HepG2 (cell line): ENCODE measurements at regions not wholly inside any gene's neighbourhood (a gene's known extent, or its start where the extent isn't known, plus 50 kb on each side); places are given as distances from the start of the nearest gene placed in this dataset.

Experiments
- ATAC-seq: fragments of 200-7000 bp; cut with Tn5 transposase; 3 replicates; pipeline ENCODE4 v1.9.1; 2020; ENCODE audit warnings: mild to moderate bottlenecking, moderate library complexity
- BruUV-seq: library from RNA; stranded (reverse); fragments of 400-500 nt; replicated peaks from 2 replicates; lab custom pipeline; 2021; lab: Mats Ljungman, UMichigan
- CTCF ChIA-PET: fragments of 300-600 bp; formaldehyde crosslinking; extraction: SDS; loops from one replicate; lab custom pipeline; 2021; ENCODE audit warnings: low total read pairs, inconsistent platforms, low intra/inter-chr PET ratio; lab: Yijun Ruan, JAX
- POLR2A ChIA-PET: fragments of 350-600 bp; sonication (Branson Sonifier 250); formaldehyde crosslinking; loops from one replicate; lab custom pipeline; 2020; ENCODE audit warnings: antibody characterized with exemption, inconsistent platforms; lab: Yijun Ruan, JAX
- DNase-seq: peaks from one replicate; pipeline ENCODE4 v3.0.0-alpha.2; 2015; ENCODE audit warnings: low spot score
- FAIRE-seq: peaks from 3 replicates; lab custom pipeline; 2011; peaks lifted over from hg19 to GRCh38; lab: Jason Lieb, UNC
- H2AFZ ChIP-seq: one replicate; pipeline ENCODE4 v1.6.1; 2011; ENCODE audit warnings: low read length, inconsistent platforms
- H3K27ac ChIP-seq: fragments of 300-600 bp; 3 replicates; pipeline ENCODE4 v1.8.0; 2011; ENCODE audit warnings: mixed run types, mild to moderate bottlenecking, mixed read lengths, low read length, inconsistent platforms; ENCODE audit not compliant: insufficient read depth; ENCODE audit errors: extremely low read length
- H3K27me3 ChIP-seq, 2 experiments: fragments of 200-600 bp in 1 of 2; 2 replicates in 1 of 2; 3 replicates in 1 of 2; pipeline versions ENCODE4 v1.6.0 to v1.8.0; 2011; ENCODE audit warnings: low read length in 2 of 2, mild to moderate bottlenecking in 2 of 2, moderate library complexity in 2 of 2, inconsistent platforms in 1 of 2; ENCODE audit not compliant: insufficient read depth in 2 of 2, control insufficient read depth in 1 of 2
- H3K36me3 ChIP-seq, 2 experiments: fragments of 200-600 bp in 1 of 2; replicated peaks in 1 of 2; 2 replicates in 1 of 2; 3 replicates in 1 of 2; pipeline versions ENCODE4 v1.5.1 to v1.8.0; 2011; ENCODE audit warnings: low read length in 2 of 2, inconsistent platforms in 1 of 2; ENCODE audit not compliant: insufficient read depth in 2 of 2, control insufficient read depth in 1 of 2
- H3K4me1 ChIP-seq: 2 replicates; pipeline ENCODE4 v1.5.1; 2012; ENCODE audit warnings: low read length, inconsistent platforms; ENCODE audit not compliant: insufficient read depth
- H3K4me2 ChIP-seq: 2 replicates; pipeline ENCODE4 v1.6.0; 2011; ENCODE audit warnings: low read depth, low read length, inconsistent platforms
- H3K4me3 ChIP-seq, 3 experiments: fragments of 200-600 bp in 1 of 3; sonication (generic), shearing (Covaris generic) in 1 of 3; replicated peaks in 1 of 3; 2 replicates each; pipeline ENCODE4 v1.5.1; 2011 to 2016; ENCODE audit warnings: low read length in 3 of 3, inconsistent platforms in 2 of 3, low read depth in 2 of 3, mild to moderate bottlenecking in 2 of 3, control low read depth in 1 of 3, mixed read lengths in 1 of 3; ENCODE audit not compliant: insufficient read depth in 1 of 3
- H3K79me2 ChIP-seq: one replicate; pipeline ENCODE4 v1.6.1; 2011; ENCODE audit warnings: low read length, inconsistent platforms; ENCODE audit not compliant: insufficient read depth
- H3K9ac ChIP-seq: 2 replicates; pipeline ENCODE4 v1.6.0; 2011; ENCODE audit warnings: mild to moderate bottlenecking, low read depth, low read length, inconsistent platforms; ENCODE audit not compliant: insufficient read depth
- H3K9me3 ChIP-seq: 2 replicates; pipeline ENCODE4 v1.5.1; 2012; ENCODE audit warnings: mild to moderate bottlenecking, low read length
- H4K20me1 ChIP-seq: 2 replicates; pipeline ENCODE4 v1.6.0; 2011; ENCODE audit warnings: inconsistent platforms, mild to moderate bottlenecking, low read length, moderate library complexity; ENCODE audit not compliant: insufficient read depth
- ARNT2 ChIP-seq: sonication (generic); formaldehyde crosslinking; IDR thresholded peaks from 2 replicates; pipeline ENCODE4 v1.8.0; 2022; ENCODE audit warnings: mild to moderate bottlenecking, low read depth, missing genetic modification reagents, moderate library complexity
- CREB3 ChIP-seq: sonication (generic); formaldehyde crosslinking; IDR thresholded peaks from 2 replicates; pipeline ENCODE4 v1.5.0; 2020; ENCODE audit warnings: missing genetic modification reagents
- CSRNP1 ChIP-seq: sonication (generic); formaldehyde crosslinking; IDR thresholded peaks from 2 replicates; pipeline ENCODE4 v1.8.1; 2023; ENCODE audit warnings: mild to moderate bottlenecking, missing genetic modification reagents
- FOXC1 ChIP-seq: sonication (generic); formaldehyde crosslinking; IDR thresholded peaks from 2 replicates; pipeline ENCODE4 v1.8.0; 2022; ENCODE audit warnings: mild to moderate bottlenecking, missing genetic modification reagents, borderline replicate concordance
- GTF3A ChIP-seq: sonication (generic); formaldehyde crosslinking; conservative IDR thresholded peaks from 2 replicates; pipeline ENCODE4 v1.4.0; 2020; ENCODE audit warnings: mild to moderate bottlenecking, missing genetic modification reagents
- IKZF4 ChIP-seq: sonication (generic); formaldehyde crosslinking; IDR thresholded peaks from 2 replicates; pipeline ENCODE4 v1.5.1; 2020; ENCODE audit warnings: borderline replicate concordance, mild to moderate bottlenecking, low read depth, missing genetic modification reagents; ENCODE audit errors: not compliant biosample characterization
- SAP130 ChIP-seq: IDR thresholded peaks from 2 replicates; pipeline ENCODE4 v1.6.1; 2016; ENCODE audit warnings: low read depth
- SP1 ChIP-seq, 2 experiments: fragments of 450-650 bp in 1 of 2; sonication (generic) in 1 of 2; formaldehyde crosslinking in 1 of 2; IDR thresholded peaks; 2 replicates each; pipeline versions ENCODE4 v1.4.0 to v1.6.1; 2016 to 2020; ENCODE audit warnings: missing genetic modification reagents in 1 of 2
- XBP1 ChIP-seq: sonication (generic); formaldehyde crosslinking; IDR thresholded peaks from 2 replicates; pipeline ENCODE4 v1.5.0; 2020; ENCODE audit warnings: missing genetic modification reagents
- ZNF333 ChIP-seq: sonication (generic); formaldehyde crosslinking; IDR thresholded peaks from 2 replicates; pipeline ENCODE4 v1.4.0; 2020; ENCODE audit warnings: mild to moderate bottlenecking, missing genetic modification reagents, borderline replicate concordance
- ZNF567 ChIP-seq: sonication (generic); formaldehyde crosslinking; IDR thresholded peaks from 2 replicates; pipeline ENCODE4 v1.8.1; 2023; ENCODE audit warnings: mild to moderate bottlenecking, missing genetic modification reagents, borderline replicate concordance
- ZNF691 ChIP-seq: sonication (generic); formaldehyde crosslinking; IDR thresholded peaks from 2 replicates; pipeline ENCODE4 v1.4.0; 2020; ENCODE audit warnings: missing genetic modification reagents, low read depth, mild to moderate bottlenecking, borderline replicate concordance
- ZXDC ChIP-seq: sonication (generic); formaldehyde crosslinking; IDR thresholded peaks from 2 replicates; pipeline ENCODE4 v1.5.0; 2020; ENCODE audit warnings: mild to moderate bottlenecking, missing genetic modification reagents
- WGBS: methylation state at CpG from one replicate; pipeline ENCODE4 v1.1.6; 2017; ENCODE audit warnings: low lambda C conversion rate; 5-methylcytosine and 5-hydroxymethylcytosine counted together
- in situ Hi-C: cut with HindIII; loops from 2 replicates; pipeline ENCODE4 v1.10.0; 2017; ENCODE audit warnings: low pct_unique_long_range_greater_than_20kb; ENCODE audit not compliant: extremely low pct_ligation_motif_present
- intact Hi-C: fragments of 100-400 bp; cut with micrococcal nuclease; formaldehyde crosslinking; loops from one replicate; pipeline ENCODE4 v1.10.0; 2022; ENCODE audit not compliant: unreplicated experiment

DNA sequence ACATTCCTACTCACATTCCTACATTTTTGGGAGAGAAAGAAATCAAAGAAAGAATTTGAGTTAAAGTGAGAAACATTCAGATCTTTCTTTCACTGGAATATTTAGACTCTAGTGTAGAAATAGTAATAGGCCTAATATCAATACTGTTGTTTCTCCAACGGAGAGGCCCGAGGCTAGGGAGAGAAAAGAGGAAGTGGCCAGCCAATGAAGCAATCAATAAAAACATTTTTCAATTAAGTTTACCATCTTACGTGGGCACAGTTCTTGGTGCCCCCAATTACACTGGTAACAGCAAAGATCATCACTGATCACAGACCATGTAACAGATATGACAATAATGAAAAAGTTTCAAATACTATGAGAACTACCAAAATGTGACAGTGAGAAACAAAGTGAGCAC lies 281.4 kb downstream of the GPM6A start (continued):
- TF ChIP-seq ZXDC (CRISPR knock-in tag) = no peak
- TF ChIP-seq SAP130 (CRISPR knock-in tag) = no peak
- no peak for TF ChIP-seq CSRNP1
- no peak for TF ChIP-seq CREB3 (CRISPR knock-in tag)

GRCh38 chr4:175531405-175532091 lies 280.5 kb downstream of the GPM6A start:
- ChIA-PET CTCF (no interaction called here), POLR2A (no interaction called here)
- H3K4me2 ChIP-seq = no peak overlapping the region
- ATAC-seq (no peak), FAIRE-seq (no peak), DNase-seq (no peak)
- no peak overlapping the region for H3K9ac ChIP-seq
- 0 out of 2 replicates have a peak, but pooled peaks cover 4% of the 10 kb centered on the region for H3K9me3 ChIP-seq
- in situ Hi-C loops (loop anchor here (10.0 kb wide), 1 partner anchor 767 kb away; no protein-coding TSS in a partner anchor), intact Hi-C loops (loop anchor here (10.0 kb wide), 1 partner anchor 1167 kb away; no protein-coding TSS in a partner anchor)
- no peaks in the 10 kb centered on the region for H3K4me1 ChIP-seq
- no peaks in the 10 kb centered on the region for H3K36me3 ChIP-seq
- H3K27me3 ChIP-seq = no peaks in the 10 kb centered on the region
- WGBS = 13% methylated on average over 4 of the region's 4 CpGs
- no peak overlapping the region for H2AFZ ChIP-seq
- BruUV-seq = no TSS peak
- no peaks in the 10 kb centered on the region for H3K79me2 ChIP-seq
- no peak overlapping the region for H3K4me3 ChIP-seq
- no peak overlapping the region for H3K27ac ChIP-seq
- H4K20me1 ChIP-seq = no peaks in the 10 kb centered on the region
- TF ChIP-seq ZNF691 (CRISPR knock-in tag) = no peak
- no peak for TF ChIP-seq ZNF567 (CRISPR knock-in tag)
- no peak for TF ChIP-seq GTF3A
- no peak for TF ChIP-seq FOXC1 (CRISPR knock-in tag)
- TF ChIP-seq ARNT2 (CRISPR knock-in tag) = no peak
- TF ChIP-seq SP1 (IDR thresholded peaks at IDR 0.05) = no peak
- no peak for TF ChIP-seq SP1 (CRISPR knock-in tag; IDR thresholded peaks at IDR 0.05)
- no peak for TF ChIP-seq XBP1
- no peak for TF ChIP-seq ZNF333 (CRISPR knock-in tag)
- TF ChIP-seq IKZF4 (CRISPR knock-in tag) = no peak
